ENCODE measurements at regions not wholly inside any gene's neighbourhood (a gene's known extent, or its start where the extent isn't known, plus 50 kb on each side); places are given as distances from the start of the nearest gene placed in this dataset.

DNA sequence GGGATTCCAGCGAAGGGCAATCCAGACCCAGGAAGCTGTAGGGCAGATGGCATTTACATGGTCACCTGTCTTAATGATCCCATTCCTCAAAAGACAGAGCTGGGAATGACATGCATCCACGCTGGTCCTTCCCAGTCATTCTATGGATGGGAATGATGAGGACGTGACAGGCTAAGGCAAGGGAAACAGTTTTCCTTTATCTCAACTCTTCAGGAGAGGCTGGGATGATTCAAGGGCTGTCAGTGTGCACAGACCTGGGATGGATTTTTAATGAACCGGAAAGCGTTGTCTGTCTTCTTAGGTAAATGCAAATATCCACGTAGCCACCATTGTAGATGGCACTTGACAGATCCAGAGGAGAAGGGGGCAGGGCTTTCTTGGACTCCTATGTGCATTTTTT lies 483.2 kb upstream of the EEF2KMT start:
- TF ChIP-seq TAF1 (IDR thresholded peaks at IDR 0.05; ENCODE audit: borderline replicate concordance, insufficient read depth, low read length), result no peak
- TF ChIP-seq, protein P1, sequence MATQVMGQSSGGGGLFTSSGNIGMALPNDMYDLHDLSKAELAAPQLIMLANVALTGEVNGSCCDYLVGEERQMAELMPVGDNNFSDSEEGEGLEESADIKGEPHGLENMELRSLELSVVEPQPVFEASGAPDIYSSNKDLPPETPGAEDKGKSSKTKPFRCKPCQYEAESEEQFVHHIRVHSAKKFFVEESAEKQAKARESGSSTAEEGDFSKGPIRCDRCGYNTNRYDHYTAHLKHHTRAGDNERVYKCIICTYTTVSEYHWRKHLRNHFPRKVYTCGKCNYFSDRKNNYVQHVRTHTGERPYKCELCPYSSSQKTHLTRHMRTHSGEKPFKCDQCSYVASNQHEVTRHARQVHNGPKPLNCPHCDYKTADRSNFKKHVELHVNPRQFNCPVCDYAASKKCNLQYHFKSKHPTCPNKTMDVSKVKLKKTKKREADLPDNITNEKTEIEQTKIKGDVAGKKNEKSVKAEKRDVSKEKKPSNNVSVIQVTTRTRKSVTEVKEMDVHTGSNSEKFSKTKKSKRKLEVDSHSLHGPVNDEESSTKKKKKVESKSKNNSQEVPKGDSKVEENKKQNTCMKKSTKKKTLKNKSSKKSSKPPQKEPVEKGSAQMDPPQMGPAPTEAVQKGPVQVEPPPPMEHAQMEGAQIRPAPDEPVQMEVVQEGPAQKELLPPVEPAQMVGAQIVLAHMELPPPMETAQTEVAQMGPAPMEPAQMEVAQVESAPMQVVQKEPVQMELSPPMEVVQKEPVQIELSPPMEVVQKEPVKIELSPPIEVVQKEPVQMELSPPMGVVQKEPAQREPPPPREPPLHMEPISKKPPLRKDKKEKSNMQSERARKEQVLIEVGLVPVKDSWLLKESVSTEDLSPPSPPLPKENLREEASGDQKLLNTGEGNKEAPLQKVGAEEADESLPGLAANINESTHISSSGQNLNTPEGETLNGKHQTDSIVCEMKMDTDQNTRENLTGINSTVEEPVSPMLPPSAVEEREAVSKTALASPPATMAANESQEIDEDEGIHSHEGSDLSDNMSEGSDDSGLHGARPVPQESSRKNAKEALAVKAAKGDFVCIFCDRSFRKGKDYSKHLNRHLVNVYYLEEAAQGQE (IDR thresholded peaks at IDR 0.05; ENCODE audit: insufficient read depth in 1 of 2, low read depth in 2 of 2, low read length in 2 of 2), result no peak
- no peak for TF ChIP-seq POLR2AphosphoS5 (IDR thresholded peaks at IDR 0.05; ENCODE audit: low read depth, low read length)
